Middle frontal gyrus (tissue), 1 donor: ENCODE measurements at regions not wholly inside any gene's neighbourhood (a gene's known extent, or its start where the extent isn't known, plus 50 kb on each side); places are given as distances from the start of the nearest gene placed in this dataset.

Experiments
- DNase-seq: peaks from one replicate; pipeline ENCODE4 v3.0.0-alpha.2; 2015; ENCODE audit warnings: low spot score; ENCODE audit errors: extremely low spot score

- DNase-seq = no peak
Observed at GRCh38 chr2:120496759-120497158, 150.8 kb downstream of the INHBB start.

GRCh38 chr2:120497261-120497977 is 151.5 kb downstream of the INHBB start:
- no peak for DNase-seq

GRCh38 chr2:120498121-120498520 is 152.2 kb downstream of the INHBB start:
- no peak for DNase-seq

GRCh38 chr2:120498576-120499394 is 152.8 kb downstream of the INHBB start:
- no peak for DNase-seq

- no peak for DNase-seq
Observed at GRCh38 chr2:120499784-120500495, 154.0 kb downstream of the INHBB start.

- no peak for DNase-seq
Observed at GRCh38 chr2:120501591-120501990, 155.7 kb downstream of the INHBB start.

GRCh38 chr2:120502357-120502756 is 156.4 kb downstream of the INHBB start:
- no peak for DNase-seq

- no peak for DNase-seq
Observed at GRCh38 chr2:120502761-120503160, 156.8 kb downstream of the INHBB start.

GRCh38 chr2:120503206-120503792 is 157.4 kb downstream of the INHBB start:
- DNase-seq = no peak

- no peak for DNase-seq
Observed at GRCh38 chr2:120503793-120504571, 158.0 kb downstream of the INHBB start.

GRCh38 chr2:120504936-120505705 is 159.2 kb downstream of the INHBB start:
- DNase-seq = no peak

- DNase-seq = no peak
Observed at GRCh38 chr2:120508567-120509041, 162.7 kb downstream of the INHBB start.

- DNase-seq = no peak
Observed at GRCh38 chr2:120509213-120509815, 163.4 kb downstream of the INHBB start.

- DNase-seq = no peak
Observed at GRCh38 chr2:120509991-120510735, 164.2 kb downstream of the INHBB start.

GRCh38 chr2:120510751-120511395 is 164.9 kb downstream of the INHBB start:
- DNase-seq = no peak

- no peak for DNase-seq
Observed at GRCh38 chr2:120511536-120511935, 165.6 kb downstream of the INHBB start.

GRCh38 chr2:120511947-120512710 is 166.2 kb downstream of the INHBB start:
- DNase-seq = no peak
